DND-41 (cell line): ENCODE measurements at regions not wholly inside any gene's neighbourhood (a gene's known extent, or its start where the extent isn't known, plus 50 kb on each side); places are given as distances from the start of the nearest gene placed in this dataset.

Source experiments
- ATAC-seq: fragments of 200-7000 bp; cut with Tn5 transposase; 3 replicates; pipeline ENCODE4 v1.9.1; 2021; ENCODE audit warnings: low read depth; ENCODE audit not compliant: insufficient read depth
- DNase-seq: peaks from one replicate; pipeline ENCODE4 v3.0.0-alpha.2; 2020
- H2AFZ ChIP-seq: 2 replicates; pipeline ENCODE4 v1.6.0; 2012; ENCODE audit warnings: low read depth, low read length
- H3K27ac ChIP-seq: 2 replicates; pipeline ENCODE4 v1.5.1; 2012; ENCODE audit warnings: low read length, inconsistent platforms
- H3K27me3 ChIP-seq: fragments of 200-600 bp; sonication (generic); 2 replicates; pipeline ENCODE4 v1.6.0; 2012; ENCODE audit warnings: low read length, mild to moderate bottlenecking, inconsistent platforms; ENCODE audit not compliant: insufficient read depth, poor library complexity
- H3K36me3 ChIP-seq: 2 replicates; pipeline ENCODE4 v1.5.1; 2012; ENCODE audit warnings: low read length, inconsistent platforms; ENCODE audit not compliant: insufficient read depth
- H3K4me1 ChIP-seq: 2 replicates; pipeline ENCODE4 v1.5.1; 2012; ENCODE audit warnings: mild to moderate bottlenecking, low read length; ENCODE audit not compliant: insufficient read depth
- H3K4me2 ChIP-seq: 2 replicates; pipeline ENCODE4 v1.6.0; 2012; ENCODE audit warnings: mild to moderate bottlenecking, moderate library complexity, low read length, inconsistent platforms; ENCODE audit not compliant: insufficient read depth
- H3K4me3 ChIP-seq, 2 experiments: fragments of 200-600 bp in 1 of 2; shearing (Covaris generic) in 1 of 2; 2 replicates each; pipeline ENCODE4 v1.5.1; 2012 to 2016; ENCODE audit warnings: inconsistent platforms in 2 of 2, low read length in 2 of 2, mild to moderate bottlenecking in 2 of 2, low read depth in 1 of 2, moderate library complexity in 1 of 2
- H3K79me2 ChIP-seq: 2 replicates; pipeline ENCODE4 v1.6.0; 2012; ENCODE audit warnings: low read length, inconsistent platforms; ENCODE audit not compliant: insufficient read depth
- H3K9ac ChIP-seq: 2 replicates; pipeline ENCODE4 v1.6.0; 2012; ENCODE audit warnings: low read depth, mild to moderate bottlenecking, inconsistent platforms, low read length, moderate library complexity
- H3K9me3 ChIP-seq: 2 replicates; pipeline ENCODE4 v1.5.1; 2012; ENCODE audit warnings: low read length, moderate library complexity, mild to moderate bottlenecking, inconsistent platforms; ENCODE audit not compliant: insufficient read depth, severe bottlenecking
- H4K20me1 ChIP-seq: 2 replicates; pipeline ENCODE4 v1.6.0; 2012; ENCODE audit warnings: low read length; ENCODE audit not compliant: insufficient read depth
- EZH2 ChIP-seq: IDR thresholded peaks from 3 replicates; pipeline ENCODE4 v1.6.1; 2012; ENCODE audit warnings: borderline replicate concordance, low read depth, mild to moderate bottlenecking, moderate library complexity, low read length, inconsistent platforms; ENCODE audit not compliant: severe bottlenecking
- TF ChIP-seq, protein P1 (sequence below): IDR thresholded peaks from 2 replicates; pipeline ENCODE4 v1.5.1; 2012; ENCODE audit warnings: borderline replicate concordance, low read length, moderate library complexity, mild to moderate bottlenecking; ENCODE audit not compliant: poor library complexity, severe bottlenecking; ENCODE audit errors: extremely low read depth

DNA sequence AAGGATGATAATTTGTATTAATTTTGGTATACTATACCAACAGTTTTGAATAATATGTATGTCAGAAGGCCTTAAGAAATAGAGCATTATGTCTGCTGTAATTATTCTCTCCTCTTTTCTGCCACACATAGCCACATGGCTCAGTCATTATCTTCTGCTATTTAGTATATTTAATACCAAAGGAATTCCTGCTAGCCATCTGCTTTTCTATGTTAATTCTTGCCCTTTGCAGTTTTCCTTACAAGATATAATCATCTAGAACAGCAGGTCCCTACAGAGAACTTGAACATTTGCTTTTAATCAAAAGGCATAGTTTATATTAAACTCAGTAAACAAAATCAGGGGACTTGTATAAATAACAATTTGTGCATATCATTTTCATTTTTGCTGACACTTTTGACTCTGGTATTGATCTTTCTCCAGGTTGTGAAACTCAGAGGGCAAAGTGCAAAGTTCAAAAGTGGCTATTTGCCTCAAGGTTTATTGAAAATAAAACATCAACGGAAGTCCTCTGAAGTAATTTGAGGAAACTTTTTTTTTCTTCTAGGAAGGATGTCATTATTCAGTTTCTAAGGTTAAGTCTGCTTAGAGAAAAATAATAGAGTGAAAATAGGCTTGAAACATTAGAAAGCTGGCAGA lies 702.0 kb downstream of the KCNJ2 start:
- no peaks in the 10 kb centered on the region for H4K20me1 ChIP-seq
- ATAC-seq (no peak), DNase-seq (no peak)
- H3K27ac ChIP-seq = no peak overlapping the region
- H3K4me3 ChIP-seq = no peak overlapping the region
- H3K36me3 ChIP-seq = no peaks in the 10 kb centered on the region
- H3K9ac ChIP-seq = no peak overlapping the region
- H3K79me2 ChIP-seq = no peaks in the 10 kb centered on the region
- no peak overlapping the region for H3K4me2 ChIP-seq
- TF ChIP-seq, protein P1, sequence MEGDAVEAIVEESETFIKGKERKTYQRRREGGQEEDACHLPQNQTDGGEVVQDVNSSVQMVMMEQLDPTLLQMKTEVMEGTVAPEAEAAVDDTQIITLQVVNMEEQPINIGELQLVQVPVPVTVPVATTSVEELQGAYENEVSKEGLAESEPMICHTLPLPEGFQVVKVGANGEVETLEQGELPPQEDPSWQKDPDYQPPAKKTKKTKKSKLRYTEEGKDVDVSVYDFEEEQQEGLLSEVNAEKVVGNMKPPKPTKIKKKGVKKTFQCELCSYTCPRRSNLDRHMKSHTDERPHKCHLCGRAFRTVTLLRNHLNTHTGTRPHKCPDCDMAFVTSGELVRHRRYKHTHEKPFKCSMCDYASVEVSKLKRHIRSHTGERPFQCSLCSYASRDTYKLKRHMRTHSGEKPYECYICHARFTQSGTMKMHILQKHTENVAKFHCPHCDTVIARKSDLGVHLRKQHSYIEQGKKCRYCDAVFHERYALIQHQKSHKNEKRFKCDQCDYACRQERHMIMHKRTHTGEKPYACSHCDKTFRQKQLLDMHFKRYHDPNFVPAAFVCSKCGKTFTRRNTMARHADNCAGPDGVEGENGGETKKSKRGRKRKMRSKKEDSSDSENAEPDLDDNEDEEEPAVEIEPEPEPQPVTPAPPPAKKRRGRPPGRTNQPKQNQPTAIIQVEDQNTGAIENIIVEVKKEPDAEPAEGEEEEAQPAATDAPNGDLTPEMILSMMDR = no peak
- TF ChIP-seq EZH2 = no peak
- no peaks in the 10 kb centered on the region for H3K27me3 ChIP-seq
- no peak overlapping the region for H2AFZ ChIP-seq
- H3K4me1 ChIP-seq = no peaks in the 10 kb centered on the region
- no peaks in the 10 kb centered on the region for H3K9me3 ChIP-seq

DNA sequence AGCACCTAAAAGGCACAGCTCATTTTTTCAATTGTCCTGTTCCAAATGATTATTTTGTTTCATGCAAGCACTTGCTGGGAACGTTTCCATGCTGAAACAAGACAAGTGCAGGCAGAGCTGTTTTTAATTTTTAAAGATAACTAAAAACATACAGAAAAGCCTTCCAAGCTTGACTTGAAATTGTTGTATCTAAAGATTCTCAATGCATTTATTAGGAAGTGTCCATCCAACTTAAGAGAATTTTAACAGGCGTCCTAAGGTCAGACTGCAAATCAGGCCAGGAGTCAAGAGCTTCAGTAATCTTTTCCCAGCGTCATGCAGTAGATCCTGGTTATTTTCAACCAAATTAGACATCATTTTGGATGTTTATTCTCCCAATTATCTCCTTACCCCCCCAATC lies 702.8 kb downstream of the KCNJ2 start:
- H4K20me1 ChIP-seq = no peaks in the 10 kb centered on the region
- H3K4me3 ChIP-seq = no peak overlapping the region
- no peaks in the 10 kb centered on the region for H3K36me3 ChIP-seq
- H3K4me1 ChIP-seq = no peaks in the 10 kb centered on the region
- no peak for ATAC-seq
- H3K27me3 ChIP-seq = no peaks in the 10 kb centered on the region
- H3K27ac ChIP-seq = no peak overlapping the region
- no peak overlapping the region for H2AFZ ChIP-seq
- no peak for DNase-seq
- H3K9ac ChIP-seq = no peak overlapping the region
- no peak overlapping the region for H3K4me2 ChIP-seq
- TF ChIP-seq EZH2 = no peak
- TF ChIP-seq, protein P1 = no peak
- H3K79me2 ChIP-seq = no peaks in the 10 kb centered on the region
- H3K9me3 ChIP-seq = no peaks in the 10 kb centered on the region

DNA sequence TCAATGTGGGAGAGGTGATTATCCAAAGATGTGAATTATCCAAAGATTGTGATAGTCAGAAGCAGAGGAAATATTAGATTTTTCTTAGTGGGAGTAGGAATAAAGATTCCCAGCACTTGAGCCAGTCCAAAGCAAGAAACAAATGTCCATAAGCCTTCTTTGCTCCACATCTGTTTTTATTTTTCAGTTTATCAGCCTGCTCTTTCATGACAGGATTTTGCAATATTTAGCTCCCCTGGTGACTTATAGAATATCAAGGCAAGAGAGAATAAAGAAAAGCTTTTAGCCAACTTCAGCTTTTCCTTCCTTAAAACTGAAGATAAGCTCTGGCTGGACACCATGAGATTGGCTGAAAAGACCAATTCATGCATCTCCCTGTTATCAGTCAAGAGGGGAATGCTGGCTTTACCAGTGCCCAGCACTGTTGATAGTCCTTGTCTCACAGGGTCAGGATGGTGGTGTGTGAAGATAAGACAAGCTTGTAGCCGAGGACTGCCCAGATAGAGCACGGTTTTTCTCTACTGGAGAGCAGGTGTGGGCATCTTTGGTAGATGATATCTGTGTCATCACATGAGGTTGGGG lies 706.5 kb downstream of the KCNJ2 start:
- ATAC-seq = no peak
- Histone ChIP-seq H3K27me3 (no peaks in the 10 kb centered on the region), H3K36me3 (no peaks in the 10 kb centered on the region), H3K4me2 (no peak overlapping the region), H3K27ac (no peak overlapping the region), H3K4me1 (no peaks in the 10 kb centered on the region), H4K20me1 (no peaks in the 10 kb centered on the region), H3K9me3 (no peaks in the 10 kb centered on the region), H3K9ac (no peak overlapping the region), H3K79me2 (no peaks in the 10 kb centered on the region), H2AFZ (no peak overlapping the region), H3K4me3 (no peak overlapping the region)
- TF ChIP-seq EZH2 = no peak
- TF ChIP-seq, protein P1 = no peak
- DNase-seq = no peak
